Stimulated activated CD4-positive, alpha-beta T cell treated with anti-CD3 and anti-CD28 coated beads, Interleukin-4, amount 100 ng/mL, for 48 hours (primary cell): ENCODE measurements at regions not wholly inside any gene's neighbourhood (a gene's known extent, or its start where the extent isn't known, plus 50 kb on each side); places are given as distances from the start of the nearest gene placed in this dataset.
A peak's percentile ranks its signal among the peaks of the same experiment; 100 is the strongest.
"Not testable (repeated sequence)": the region's sequence is repeated elsewhere in the genome, so short reads cannot be mapped to it uniquely, and the experiment has no call there.

ENCODE experiments used
- DNase-seq, 2 donors: peaks; one replicate each; pipeline ENCODE4 v3.0.0-alpha.2; 2020; ENCODE audit warnings: low read depth in 2 of 2

GRCh38 chrY:7417946-7418345 is 506.4 kb upstream of the AMELY start:
- no peak for DNase-seq

- DNase-seq, result no peak
Measured at GRCh38 chrY:7416406-7416805, 504.9 kb upstream of the AMELY start.

GRCh38 chrY:7415157-7415633 is 503.6 kb upstream of the AMELY start:
- no peak for DNase-seq

GRCh38 chrY:7390056-7390455 is 478.5 kb upstream of the AMELY start:
- no peak for DNase-seq

GRCh38 chrY:7382988-7383387 is 471.4 kb upstream of the AMELY start:
- no peak for DNase-seq

- no peak for DNase-seq
Measured at GRCh38 chrY:7377091-7377490, 465.5 kb upstream of the AMELY start.

- not testable (repeated sequence) for DNase-seq
Measured at GRCh38 chrY:7374485-7374884, 462.9 kb upstream of the AMELY start.

GRCh38 chrY:7371953-7372352 is 460.4 kb upstream of the AMELY start:
- DNase-seq, result not testable (repeated sequence)

GRCh38 chrY:7371026-7371425 is 459.5 kb upstream of the AMELY start:
- not testable (repeated sequence) for DNase-seq

GRCh38 chrY:7359520-7359919 is 448.0 kb upstream of the AMELY start:
- DNase-seq, result no peak

GRCh38 chrY:7358103-7358752 is 446.7 kb upstream of the AMELY start:
- no peak for DNase-seq

GRCh38 chrY:7355891-7356290 is 444.3 kb upstream of the AMELY start:
- DNase-seq, result not testable (repeated sequence)

GRCh38 chrY:7344661-7345060 is 433.1 kb upstream of the AMELY start:
- peak in 1 of 2 donors; percentile 32 for DNase-seq

- DNase-seq, result no peak
Measured at GRCh38 chrY:7343261-7343660, 431.7 kb upstream of the AMELY start.

GRCh38 chrY:7342732-7343131 is 431.2 kb upstream of the AMELY start:
- peak; percentile 17 to 35 for DNase-seq

- no peak for DNase-seq
Measured at GRCh38 chrY:7339391-7340087, 428.0 kb upstream of the AMELY start.

- DNase-seq, result no peak
Measured at GRCh38 chrY:7336023-7336873, 424.7 kb upstream of the AMELY start.

GRCh38 chrY:7334449-7334848 is 422.9 kb upstream of the AMELY start:
- no peak for DNase-seq

GRCh38 chrY:7326296-7327246 is 415.0 kb upstream of the AMELY start:
- DNase-seq, result peak in 1 of 2 donors; percentile 40

GRCh38 chrY:7325531-7325930 is 414.0 kb upstream of the AMELY start:
- no peak for DNase-seq

- no peak for DNase-seq
Measured at GRCh38 chrY:7320751-7321150, 409.2 kb upstream of the AMELY start.
